Effector memory CD4-positive, alpha-beta T cell (primary cell): ENCODE measurements at regions not wholly inside any gene's neighbourhood (a gene's known extent, or its start where the extent isn't known, plus 50 kb on each side); places are given as distances from the start of the nearest gene placed in this dataset.

ENCODE experiments used
- DNase-seq, 3 donors: peaks; one replicate each; pipeline ENCODE4 v3.0.0-alpha.2; 2020
- H3K27ac ChIP-seq: 2 replicates; pipeline ENCODE4 v1.7.0; 2013; ENCODE audit warnings: mild to moderate bottlenecking, low read length, moderate library complexity; ENCODE audit not compliant: insufficient read depth, poor library complexity, severe bottlenecking
- H3K27me3 ChIP-seq: replicated peaks from 2 replicates; pipeline ENCODE4 v1.7.0; 2013; ENCODE audit warnings: mild to moderate bottlenecking, low read length; ENCODE audit not compliant: insufficient read depth, control insufficient read depth, poor library complexity, severe bottlenecking
- H3K36me3 ChIP-seq: 2 replicates; pipeline ENCODE4 v1.7.0; 2013; ENCODE audit warnings: mild to moderate bottlenecking, low read length, moderate library complexity; ENCODE audit not compliant: control insufficient read depth, insufficient read depth
- H3K4me1 ChIP-seq: 2 replicates; pipeline ENCODE4 v1.7.0; 2013; ENCODE audit warnings: low read length, mild to moderate bottlenecking; ENCODE audit not compliant: control insufficient read depth, insufficient read depth, poor library complexity, severe bottlenecking
- H3K4me3 ChIP-seq: 2 replicates; pipeline ENCODE4 v1.7.0; 2013; ENCODE audit warnings: low read length, low read depth, mild to moderate bottlenecking; ENCODE audit not compliant: insufficient read depth, poor library complexity, severe bottlenecking
- H3K9me3 ChIP-seq: 2 replicates; pipeline ENCODE4 v1.7.0; 2013; ENCODE audit warnings: mild to moderate bottlenecking, low read length, moderate library complexity; ENCODE audit not compliant: control insufficient read depth

GRCh38 chr12:19829100-19829853 lies 390.0 kb downstream of the AEBP2 start:
- Histone ChIP-seq H3K36me3 (no peaks in the 10 kb centered on the region), H3K27ac (no peak overlapping the region), H3K9me3 (peaks cover 3% of the 10 kb centered on the region), H3K4me3 (no peak overlapping the region), H3K27me3 (no peaks in the 10 kb centered on the region), H3K4me1 (no peaks in the 10 kb centered on the region)
- no peak for DNase-seq

- no peak overlapping the region for H3K27ac ChIP-seq
- peaks cover 3% of the 10 kb centered on the region for H3K9me3 ChIP-seq
- H3K4me3 ChIP-seq = no peak overlapping the region
- no peaks in the 10 kb centered on the region for H3K36me3 ChIP-seq
- no peaks in the 10 kb centered on the region for H3K27me3 ChIP-seq
- no peak for DNase-seq
- H3K4me1 ChIP-seq = no peaks in the 10 kb centered on the region
Observed at GRCh38 chr12:19830446-19830845, 391.2 kb downstream of the AEBP2 start.

GRCh38 chr12:19833775-19834501 lies 394.6 kb downstream of the AEBP2 start:
- H3K4me1 ChIP-seq = no peaks in the 10 kb centered on the region
- no peak for DNase-seq

GRCh38 chr12:19834592-19834991 lies 395.3 kb downstream of the AEBP2 start:
- Histone ChIP-seq H3K4me1 (no peaks in the 10 kb centered on the region), H3K36me3 (no peaks in the 10 kb centered on the region), H3K4me3 (no peak overlapping the region), H3K27me3 (no peaks in the 10 kb centered on the region), H3K27ac (no peak overlapping the region), H3K9me3 (no peaks in the 10 kb centered on the region)
- no peak for DNase-seq

More at GRCh38 chr12:19833775-19834501, 394.6 kb downstream of the AEBP2 start:
- Histone ChIP-seq H3K27ac (no peak overlapping the region), H3K36me3 (no peaks in the 10 kb centered on the region), H3K9me3 (no peaks in the 10 kb centered on the region), H3K27me3 (no peaks in the 10 kb centered on the region), H3K4me3 (no peak overlapping the region)

- no peaks in the 10 kb centered on the region for H3K36me3 ChIP-seq
- no peaks in the 10 kb centered on the region for H3K9me3 ChIP-seq
- H3K4me1 ChIP-seq = no peaks in the 10 kb centered on the region
- H3K4me3 ChIP-seq = no peak overlapping the region
- no peaks in the 10 kb centered on the region for H3K27me3 ChIP-seq
- H3K27ac ChIP-seq = no peak overlapping the region
- DNase-seq = no peak
Observed at GRCh38 chr12:19836056-19836455, 396.8 kb downstream of the AEBP2 start.

- H3K9me3 ChIP-seq = no peaks in the 10 kb centered on the region
- H3K27ac ChIP-seq = no peak overlapping the region
- H3K27me3 ChIP-seq = no peaks in the 10 kb centered on the region
- no peaks in the 10 kb centered on the region for H3K4me1 ChIP-seq
- no peak overlapping the region for H3K4me3 ChIP-seq
- DNase-seq = no peak
- H3K36me3 ChIP-seq = no peaks in the 10 kb centered on the region
Observed at GRCh38 chr12:19836456-19836855, 397.2 kb downstream of the AEBP2 start.

- Histone ChIP-seq H3K27ac (no peak overlapping the region), H3K36me3 (no peaks in the 10 kb centered on the region), H3K9me3 (no peaks in the 10 kb centered on the region), H3K4me1 (no peaks in the 10 kb centered on the region), H3K27me3 (no peaks in the 10 kb centered on the region), H3K4me3 (no peak overlapping the region)
- DNase-seq = no peak
Observed at GRCh38 chr12:19837543-19837942, 398.3 kb downstream of the AEBP2 start.

- Histone ChIP-seq H3K36me3 (no peaks in the 10 kb centered on the region), H3K4me3 (no peak overlapping the region), H3K27me3 (no peaks in the 10 kb centered on the region), H3K27ac (no peak overlapping the region), H3K9me3 (no peaks in the 10 kb centered on the region), H3K4me1 (no peaks in the 10 kb centered on the region)
- DNase-seq = no peak
Observed at GRCh38 chr12:19841451-19841850, 402.2 kb downstream of the AEBP2 start.

GRCh38 chr12:19842116-19842515 lies 402.8 kb downstream of the AEBP2 start:
- Histone ChIP-seq H3K4me3 (no peak overlapping the region), H3K27me3 (no peaks in the 10 kb centered on the region), H3K4me1 (no peaks in the 10 kb centered on the region), H3K27ac (no peak overlapping the region), H3K9me3 (no peaks in the 10 kb centered on the region), H3K36me3 (no peaks in the 10 kb centered on the region)
- DNase-seq = no peak

GRCh38 chr12:19844224-19844623 lies 404.9 kb downstream of the AEBP2 start:
- no peak for DNase-seq
- Histone ChIP-seq H3K36me3 (no peaks in the 10 kb centered on the region), H3K4me1 (no peaks in the 10 kb centered on the region), H3K9me3 (no peaks in the 10 kb centered on the region), H3K4me3 (no peak overlapping the region), H3K27me3 (no peaks in the 10 kb centered on the region), H3K27ac (no peak overlapping the region)
